GM12872 (cell line): ENCODE measurements at regions not wholly inside any gene's neighbourhood (a gene's known extent, or its start where the extent isn't known, plus 50 kb on each side); places are given as distances from the start of the nearest gene placed in this dataset.

Source experiments
- CTCF ChIP-seq: IDR thresholded peaks from 3 replicates; pipeline ENCODE4 v1.5.1; 2011; ENCODE audit warnings: low read depth, mild to moderate bottlenecking, low read length, moderate library complexity; ENCODE audit not compliant: insufficient read depth

GRCh38 chr1:4379451-4380175, 274.8 kb upstream of the AJAP1 start:
- no peak for TF ChIP-seq CTCF

GRCh38 chr1:4380564-4381168, 273.7 kb upstream of the AJAP1 start:
- TF ChIP-seq CTCF: no peak

- TF ChIP-seq CTCF: no peak
Measured at GRCh38 chr1:4393191-4393590, 261.2 kb upstream of the AJAP1 start.

GRCh38 chr1:4394366-4394765, 260.0 kb upstream of the AJAP1 start:
- TF ChIP-seq CTCF: no peak

- no peak for TF ChIP-seq CTCF
Measured at GRCh38 chr1:4395158-4395557, 259.3 kb upstream of the AJAP1 start.

- no peak for TF ChIP-seq CTCF
Measured at GRCh38 chr1:4395676-4396075, 258.7 kb upstream of the AJAP1 start.

- TF ChIP-seq CTCF: no peak
Measured at GRCh38 chr1:4396551-4396950, 257.9 kb upstream of the AJAP1 start.
